ENCODE measurements at regions not wholly inside any gene's neighbourhood (a gene's known extent, or its start where the extent isn't known, plus 50 kb on each side); places are given as distances from the start of the nearest gene placed in this dataset.

DNA sequence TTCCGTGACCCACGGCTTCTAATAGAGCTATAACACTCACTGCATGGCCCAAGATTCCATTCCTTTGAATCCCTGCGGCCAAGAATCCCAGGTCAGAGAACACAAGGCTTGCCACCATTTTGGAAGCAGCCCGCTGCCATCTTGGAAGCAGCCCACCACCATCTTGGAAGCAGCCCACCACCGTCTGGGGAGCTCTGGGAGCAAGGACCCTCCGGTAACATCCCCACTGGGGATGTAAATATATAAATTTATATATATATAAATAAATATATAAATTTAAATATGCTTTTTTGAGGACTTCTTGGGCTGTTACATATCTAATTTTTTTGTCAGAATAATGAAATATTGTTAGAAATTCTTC lies 122.4 kb downstream of the FAM170A start:
- Histone ChIP-seq H2AK5ac (ENCODE audit: low read depth, low read length) (no peak overlapping the region), H2AFZ (replicated peaks; ENCODE audit: low read length, poor library complexity) (no peak overlapping the region), H2AK9ac (replicated peaks; ENCODE audit: low read depth, low read length, poor library complexity) (no peak overlapping the region), H3K27ac (ENCODE audit: insufficient read depth, low read length) (no peak overlapping the region), H4K5ac (ENCODE audit: low read depth, low read length) (no peak overlapping the region), H4K20me1 (ENCODE audit: insufficient read depth, low read length) (no peaks in the 10 kb centered on the region), H3K4me1 (ENCODE audit: control insufficient read depth, insufficient read depth, low read length) (no peaks in the 10 kb centered on the region), H3K4me3 (ENCODE audit: insufficient read depth, low read depth, low read length) (no peak overlapping the region), H4K91ac (ENCODE audit: insufficient read depth, low read depth, low read length) (no peak overlapping the region), H3K27me3 (ENCODE audit: control insufficient read depth, insufficient read depth, low read length) (no peaks in the 10 kb centered on the region), H3K9me1 (ENCODE audit: insufficient read depth, low read length) (no peaks in the 10 kb centered on the region), H3K4me2 (ENCODE audit: low read depth, low read length) (no peak overlapping the region), H3K23ac (ENCODE audit: low read depth, low read length) (no peak overlapping the region), H3K36me3 (ENCODE audit: control insufficient read depth, insufficient read depth, low read length) (no peaks in the 10 kb centered on the region), H2BK15ac (ENCODE audit: low read depth, low read length) (no peak overlapping the region), H3K18ac (ENCODE audit: low read depth, low read length) (no peak overlapping the region), H4K8ac (ENCODE audit: low read depth in 2 of 2, low read length in 2 of 2) (no peak overlapping the region), H3K9me3 (ENCODE audit: control insufficient read depth, insufficient read depth, low read length) (no peaks in the 10 kb centered on the region), H3K4ac (ENCODE audit: low read depth, low read length) (no peak overlapping the region), H2BK120ac (ENCODE audit: low read depth, low read length) (no peak overlapping the region), H2BK20ac (ENCODE audit: low read depth, low read length) (no peak overlapping the region), H3K56ac (ENCODE audit: extremely low read depth, insufficient read depth, low read length) (no peak overlapping the region), H2BK5ac (ENCODE audit: low read depth, low read length, poor library complexity, severe bottlenecking) (no peak overlapping the region), H3K9ac (ENCODE audit: low read depth, low read length) (no peak overlapping the region), H3K14ac (replicated peaks; ENCODE audit: low read depth, low read length) (no peak overlapping the region), H3K79me1 (ENCODE audit: low read depth in 1 of 2, low read length in 2 of 2) (no peaks in the 10 kb centered on the region)
- ATAC-seq (ENCODE audit: low read depth) (no peak), DNase-seq (no peak)
- CTCF ChIA-PET, result no interaction called here
- intact Hi-C loops (cut with micrococcal nuclease) (no loop called here), dilution Hi-C loops (cut with HindIII; ENCODE audit: low sequenced_read_pairs, unreplicated experiment) (no loop called here), in situ Hi-C loops (cut with MboI; ENCODE audit: low sequenced_read_pairs) (no loop called here)
- WGBS, 2 experiments (ENCODE audit: extremely low coverage in 2 of 2, insufficient read length in 1 of 2), result 65% methylated on average over 2 of the region's 6 CpGs; no CpG with 5 or more reads in 1 of the 2 experiments
- POLR2A ChIA-PET (ENCODE audit: unreplicated experiment), result no interaction called here
- no TSS peak for BruUV-seq (replicated peaks)
- no peak for TF ChIP-seq MXI1 (IDR thresholded peaks at IDR 0.05; ENCODE audit: borderline replicate concordance, low read depth, low read length)
- TF ChIP-seq CTCF (conservative IDR thresholded peaks at IDR 0.05; ENCODE audit: low read depth, low read length), result no peak
- TF ChIP-seq MAFK (IDR thresholded peaks at IDR 0.05; ENCODE audit: low read depth, low read length), result no peak
- TF ChIP-seq CHD1 (IDR thresholded peaks at IDR 0.05; ENCODE audit: low read depth, low read length), result no peak
